GM12872 (cell line): ENCODE measurements at regions not wholly inside any gene's neighbourhood (a gene's known extent, or its start where the extent isn't known, plus 50 kb on each side); places are given as distances from the start of the nearest gene placed in this dataset.

Experiments used
- CTCF ChIP-seq: IDR thresholded peaks from 3 replicates; pipeline ENCODE4 v1.5.1; 2011; ENCODE audit warnings: low read depth, mild to moderate bottlenecking, low read length, moderate library complexity; ENCODE audit not compliant: insufficient read depth

GRCh38 chr6:126172131-126172530 is 167.8 kb upstream of the CENPW start:
- TF ChIP-seq CTCF: no peak

- TF ChIP-seq CTCF: no peak
Observed at GRCh38 chr6:126173265-126173664, 166.7 kb upstream of the CENPW start.

- TF ChIP-seq CTCF: no peak
Observed at GRCh38 chr6:126174697-126175096, 165.2 kb upstream of the CENPW start.

- no peak for TF ChIP-seq CTCF
Observed at GRCh38 chr6:126175251-126175650, 164.7 kb upstream of the CENPW start.

- no peak for TF ChIP-seq CTCF
Observed at GRCh38 chr6:126176282-126176681, 163.6 kb upstream of the CENPW start.

- TF ChIP-seq CTCF: no peak
Observed at GRCh38 chr6:126180585-126180984, 159.3 kb upstream of the CENPW start.

- no peak for TF ChIP-seq CTCF
Observed at GRCh38 chr6:126181173-126181741, 158.7 kb upstream of the CENPW start.
